Thoracic aorta (tissue), 2 donors: ENCODE measurements at regions not wholly inside any gene's neighbourhood (a gene's known extent, or its start where the extent isn't known, plus 50 kb on each side); places are given as distances from the start of the nearest gene placed in this dataset.

ENCODE experiments used
- ATAC-seq: fragments of 150-250 bp; one replicate; pipeline ENCODE4 v1.8.0; 2017; ENCODE audit warnings: low read depth; ENCODE audit not compliant: insufficient number of reproducible peaks, low FRiP score
- DNase-seq: peaks from one replicate; pipeline ENCODE4 v3.0.0-alpha.2; 2020; ENCODE audit warnings: low spot score
- H3K27ac ChIP-seq, 2 donors: fragments of 200-600 bp; sonication (generic); 1 replicate in 1 of 2; 2 replicates in 1 of 2; pipeline ENCODE4 v1.5.1; 2016; ENCODE audit warnings: mild to moderate bottlenecking in 2 of 2, moderate library complexity in 2 of 2
- H3K27me3 ChIP-seq: fragments of 200-600 bp; sonication (generic); replicated peaks from 2 replicates; pipeline ENCODE4 v1.6.0; 2016; ENCODE audit warnings: mild to moderate bottlenecking; ENCODE audit not compliant: insufficient read depth
- H3K36me3 ChIP-seq: fragments of 200-600 bp; sonication (generic); one replicate; pipeline ENCODE4 v1.5.1; 2016
- H3K4me1 ChIP-seq, 2 donors: fragments of 200-600 bp; sonication (generic); 1 replicate in 1 of 2; 2 replicates in 1 of 2; pipeline versions ENCODE4 v1.5.1 to v1.6.0; 2016; ENCODE audit warnings: low read depth in 2 of 2, mild to moderate bottlenecking in 1 of 2; ENCODE audit not compliant: control insufficient read depth in 1 of 2
- H3K4me3 ChIP-seq: fragments of 200-600 bp; sonication (generic); 2 replicates; pipeline ENCODE4 v1.5.1; 2016; ENCODE audit warnings: mild to moderate bottlenecking
- H3K9me3 ChIP-seq: fragments of 200-600 bp; sonication (generic); 2 replicates; pipeline ENCODE4 v1.5.1; 2016
- CTCF ChIP-seq: fragments of 200-600 bp; sonication (generic); IDR thresholded peaks from one replicate; pipeline ENCODE4 v1.5.1; 2019; ENCODE audit warnings: antibody characterized with exemption

GRCh38 chr6:19032591-19033295 is 645.6 kb downstream of the RNF144B start:
- no peak overlapping the region for H3K4me3 ChIP-seq
- peak overlapping the region; percentile 48 to 59 for H3K27ac ChIP-seq
- ATAC-seq (no peak), DNase-seq (no peak)
- peaks cover 13 to 39% of the 10 kb centered on the region in 2 donors for H3K4me1 ChIP-seq
- H3K9me3 ChIP-seq: no peaks in the 10 kb centered on the region
- no peaks in the 10 kb centered on the region for H3K27me3 ChIP-seq
- TF ChIP-seq CTCF: no peak
- no peaks in the 10 kb centered on the region for H3K36me3 ChIP-seq

GRCh38 chr6:19033683-19034082 is 646.5 kb downstream of the RNF144B start:
- no peak for TF ChIP-seq CTCF
- DNase-seq: no peak
- ATAC-seq: no peak
- no peaks in the 10 kb centered on the region for H3K9me3 ChIP-seq
- no peaks in the 10 kb centered on the region for H3K27me3 ChIP-seq
- peaks cover 13 to 39% of the 10 kb centered on the region in 2 donors for H3K4me1 ChIP-seq
- no peak overlapping the region for H3K4me3 ChIP-seq
- no peak overlapping the region for H3K27ac ChIP-seq
- H3K36me3 ChIP-seq: no peaks in the 10 kb centered on the region

DNA sequence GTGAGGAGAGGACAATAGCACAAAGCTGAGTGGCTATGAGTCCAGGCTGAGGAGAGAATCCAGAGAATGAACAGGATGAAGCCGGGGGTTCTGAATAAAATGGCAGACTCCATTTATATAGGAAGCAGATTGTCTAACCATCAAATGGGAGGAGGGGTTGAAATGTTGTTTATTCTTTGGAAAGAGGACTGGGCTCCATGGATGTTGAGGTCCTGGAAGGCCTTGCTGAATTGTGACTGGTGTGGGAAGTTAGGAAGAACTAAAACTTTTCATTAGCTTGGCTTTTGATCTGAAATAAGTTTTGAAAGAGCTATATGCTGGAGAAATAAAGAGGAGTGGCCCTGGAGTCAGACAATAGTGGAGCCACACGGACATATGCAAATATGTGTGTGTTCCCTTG is 647.8 kb downstream of the RNF144B start:
- Histone ChIP-seq H3K4me1 (peaks cover 13 to 39% of the 10 kb centered on the region in 2 donors), H3K36me3 (no peaks in the 10 kb centered on the region), H3K27me3 (no peaks in the 10 kb centered on the region), H3K4me3 (no peak overlapping the region), H3K27ac (peak overlapping the region; percentile 54 to 68), H3K9me3 (no peaks in the 10 kb centered on the region)
- no peak for TF ChIP-seq CTCF
- DNase-seq: no peak
- no peak for ATAC-seq

DNA sequence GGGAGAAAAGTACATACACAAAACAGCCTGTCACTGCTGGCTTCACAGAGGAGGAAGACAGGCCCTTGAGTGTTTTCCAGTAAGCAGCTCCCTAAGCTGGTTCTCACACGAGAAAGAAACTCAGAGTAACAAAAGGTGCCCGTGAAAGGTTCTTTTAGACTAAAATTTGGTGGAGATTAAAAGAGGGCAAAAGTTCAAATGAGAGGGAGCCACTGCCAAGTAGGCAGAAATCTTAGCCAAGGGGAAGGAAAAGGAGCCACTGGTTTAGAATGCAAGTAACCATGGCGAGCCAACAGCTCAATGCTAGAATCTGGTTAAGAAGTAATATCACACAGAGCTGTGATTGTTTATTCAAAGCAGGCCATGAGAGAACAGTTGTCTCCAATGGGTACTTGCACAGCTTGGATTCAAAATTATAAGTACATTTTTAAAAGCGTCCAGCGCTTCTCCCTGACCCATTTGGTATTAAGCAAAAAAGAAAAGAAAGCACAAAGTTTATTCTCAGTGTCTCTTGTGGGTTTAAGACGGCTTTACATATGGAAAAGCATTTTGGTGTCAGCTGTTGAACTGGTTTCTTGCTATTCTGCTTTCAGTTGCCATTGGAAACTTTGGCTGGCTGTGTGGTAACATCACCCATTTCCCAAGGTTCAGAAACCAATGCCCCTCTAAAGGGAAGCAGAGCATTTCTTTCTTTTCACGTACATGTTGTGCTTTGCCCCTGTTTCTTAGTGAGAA is 648.5 kb downstream of the RNF144B start:
- ATAC-seq: no peak
- peaks cover 13 to 39% of the 10 kb centered on the region in 2 donors for H3K4me1 ChIP-seq
- H3K4me3 ChIP-seq: no peak overlapping the region

More for the DNA sequence above, 648.5 kb downstream of the RNF144B start:
- no peaks in the 10 kb centered on the region for H3K36me3 ChIP-seq
- no peaks in the 10 kb centered on the region for H3K27me3 ChIP-seq
- no peak for DNase-seq
- no peaks in the 10 kb centered on the region for H3K9me3 ChIP-seq
- no peak for TF ChIP-seq CTCF
- H3K27ac ChIP-seq: peak overlapping the region; percentile 54 to 68
